Liver (tissue), 8 donors: ENCODE measurements at regions not wholly inside any gene's neighbourhood (a gene's known extent, or its start where the extent isn't known, plus 50 kb on each side); places are given as distances from the start of the nearest gene placed in this dataset.

Experiments
- DNase-seq: peaks from one replicate; pipeline ENCODE4 v3.0.0-alpha.2; 2017; ENCODE audit warnings: low spot score
- H3K27ac ChIP-seq, 2 donors: one replicate each; pipeline ENCODE4 v1.7.0; 2013; ENCODE audit warnings: inconsistent platforms in 2 of 2, low read length in 2 of 2, control low read depth in 1 of 2, low read depth in 1 of 2, mild to moderate bottlenecking in 1 of 2
- H3K27me3 ChIP-seq, 4 donors: one replicate each; pipeline versions ENCODE4 v1.6.1 to v1.7.0; 2013; ENCODE audit warnings: low read length in 3 of 4, inconsistent platforms in 1 of 4, mild to moderate bottlenecking in 1 of 4, moderate library complexity in 1 of 4; ENCODE audit not compliant: control insufficient read depth in 4 of 4, insufficient read depth in 4 of 4
- H3K36me3 ChIP-seq, 4 donors: one replicate each; pipeline versions ENCODE4 v1.6.1 to v1.7.0; 2013; ENCODE audit warnings: low read length in 3 of 4, mild to moderate bottlenecking in 3 of 4, low read depth in 1 of 4, moderate library complexity in 1 of 4; ENCODE audit not compliant: control insufficient read depth in 4 of 4, insufficient read depth in 3 of 4
- H3K4me1 ChIP-seq, 4 donors: one replicate each; pipeline versions ENCODE4 v1.6.1 to v1.7.0; 2013; ENCODE audit warnings: low read length in 3 of 4, mild to moderate bottlenecking in 3 of 4, moderate library complexity in 1 of 4; ENCODE audit not compliant: control insufficient read depth in 4 of 4, insufficient read depth in 4 of 4
- H3K4me3 ChIP-seq, 3 donors: one replicate each; pipeline versions ENCODE4 v1.6.1 to v1.7.0; 2013; ENCODE audit warnings: low read length in 3 of 3, control low read depth in 1 of 3, low read depth in 1 of 3, mild to moderate bottlenecking in 1 of 3
- H3K9ac ChIP-seq, 2 donors: one replicate each; pipeline ENCODE4 v1.7.0; 2013; ENCODE audit warnings: low read length in 2 of 2, mild to moderate bottlenecking in 2 of 2, moderate library complexity in 2 of 2, control low read depth in 1 of 2, low read depth in 1 of 2
- H3K9me3 ChIP-seq, 4 donors: one replicate each; pipeline versions ENCODE4 v1.6.1 to v1.7.0; 2013; ENCODE audit warnings: low read length in 3 of 4; ENCODE audit not compliant: control insufficient read depth in 4 of 4
- FOXA2 ChIP-seq: IDR thresholded peaks from 2 replicates; pipeline ENCODE4 v1.6.1; 2016; ENCODE audit warnings: antibody characterized with exemption
- GABPA ChIP-seq, 2 donors: IDR thresholded peaks in 1 of 2; conservative IDR thresholded peaks in 1 of 2; 2 replicates each; pipeline ENCODE4 v1.6.1; 2016; ENCODE audit warnings: antibody characterized with exemption in 2 of 2, mild to moderate bottlenecking in 1 of 2, moderate library complexity in 1 of 2
- HNF4A ChIP-seq, 2 donors: conservative IDR thresholded peaks; 2 replicates each; pipeline ENCODE4 v1.6.1; 2016; ENCODE audit warnings: antibody characterized with exemption in 2 of 2, mild to moderate bottlenecking in 2 of 2
- HNF4G ChIP-seq: IDR thresholded peaks from 2 replicates; pipeline ENCODE4 v1.6.1; 2016; ENCODE audit warnings: antibody characterized with exemption
- NR2F2 ChIP-seq: IDR thresholded peaks from 2 replicates; pipeline ENCODE4 v1.6.1; 2016; ENCODE audit warnings: antibody characterized with exemption
- RAD21 ChIP-seq, 2 donors: IDR thresholded peaks; 2 replicates each; pipeline ENCODE4 v1.6.1; 2016; ENCODE audit warnings: antibody characterized with exemption in 2 of 2, mild to moderate bottlenecking in 2 of 2
- TAF1 ChIP-seq: conservative IDR thresholded peaks from 2 replicates; pipeline ENCODE4 v1.6.1; 2016; ENCODE audit warnings: antibody characterized with exemption, mild to moderate bottlenecking
- WGBS: extraction: QIAGEN DNeasy Blood & Tissue Kit; methylation state at CpG from one replicate; pipeline ENCODE4 v1.1.7; 2013; 5-methylcytosine and 5-hydroxymethylcytosine counted together
- TF ChIP-seq, protein P1 (sequence below): fragments of 150-350 bp; IDR thresholded peaks from 2 replicates; pipeline ENCODE4 v1.5.1; 2017; ENCODE audit warnings: improper control_type of control experiment, low read depth, low read length; ENCODE audit not compliant: missing input control
- TF ChIP-seq, protein P2 (sequence below): IDR thresholded peaks from 2 replicates; pipeline ENCODE4 v1.6.1; 2016; ENCODE audit warnings: antibody characterized with exemption
- TF ChIP-seq, protein P3 (sequence below): IDR thresholded peaks from 2 replicates; pipeline ENCODE4 v1.6.1; 2016; ENCODE audit warnings: antibody characterized with exemption
- TF ChIP-seq, protein P4 (sequence below): IDR thresholded peaks from 2 replicates; pipeline ENCODE4 v1.6.1; 2016; ENCODE audit warnings: antibody characterized with exemption
- donor health status: healthy.
- donor health status: healthy.
- donor health status: healthy.
- donor health status: healthy.
- donor health status: healthy.

DNA sequence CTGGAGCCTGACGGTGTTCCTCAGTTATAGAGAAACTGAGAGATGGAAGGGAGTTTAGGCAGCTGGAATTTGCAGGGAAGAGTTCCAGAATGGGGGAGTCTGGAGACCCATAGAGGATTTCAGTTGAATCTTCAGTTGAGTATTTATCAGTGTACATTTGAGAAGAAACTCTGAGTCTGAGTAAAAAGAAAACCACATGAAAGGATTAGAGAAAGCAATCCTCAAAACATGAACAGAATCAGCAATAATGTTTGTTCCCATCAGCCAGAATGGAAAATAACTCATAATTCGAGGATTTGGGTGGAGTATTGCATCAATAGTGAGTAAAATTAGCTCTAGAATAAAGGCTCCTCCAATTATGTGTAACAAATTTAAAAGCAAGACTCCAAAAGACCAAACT lies 130.0 kb upstream of the AHR start:
- Histone ChIP-seq H3K4me3 (no peak overlapping the region), H3K4me1 (no peaks in the 10 kb centered on the region), H3K9ac (no peak overlapping the region), H3K9me3 (no peaks in the 10 kb centered on the region), H3K36me3 (no peaks in the 10 kb centered on the region), H3K27me3 (no peaks in the 10 kb centered on the region), H3K27ac (no peak overlapping the region)
- no peak for DNase-seq
- TF ChIP-seq HNF4G (no peak), TAF1 (no peak), FOXA2 (no peak), RAD21 (IDR thresholded peaks at IDR 0.05) (no peak), GABPA (IDR thresholded peaks at IDR 0.05 in 1 of 2, conservative IDR thresholded peaks at IDR 0.05 in 1 of 2) (no peak)
- TF ChIP-seq, protein P1, sequence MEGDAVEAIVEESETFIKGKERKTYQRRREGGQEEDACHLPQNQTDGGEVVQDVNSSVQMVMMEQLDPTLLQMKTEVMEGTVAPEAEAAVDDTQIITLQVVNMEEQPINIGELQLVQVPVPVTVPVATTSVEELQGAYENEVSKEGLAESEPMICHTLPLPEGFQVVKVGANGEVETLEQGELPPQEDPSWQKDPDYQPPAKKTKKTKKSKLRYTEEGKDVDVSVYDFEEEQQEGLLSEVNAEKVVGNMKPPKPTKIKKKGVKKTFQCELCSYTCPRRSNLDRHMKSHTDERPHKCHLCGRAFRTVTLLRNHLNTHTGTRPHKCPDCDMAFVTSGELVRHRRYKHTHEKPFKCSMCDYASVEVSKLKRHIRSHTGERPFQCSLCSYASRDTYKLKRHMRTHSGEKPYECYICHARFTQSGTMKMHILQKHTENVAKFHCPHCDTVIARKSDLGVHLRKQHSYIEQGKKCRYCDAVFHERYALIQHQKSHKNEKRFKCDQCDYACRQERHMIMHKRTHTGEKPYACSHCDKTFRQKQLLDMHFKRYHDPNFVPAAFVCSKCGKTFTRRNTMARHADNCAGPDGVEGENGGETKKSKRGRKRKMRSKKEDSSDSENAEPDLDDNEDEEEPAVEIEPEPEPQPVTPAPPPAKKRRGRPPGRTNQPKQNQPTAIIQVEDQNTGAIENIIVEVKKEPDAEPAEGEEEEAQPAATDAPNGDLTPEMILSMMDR, result no peak
- TF ChIP-seq, protein P2, sequence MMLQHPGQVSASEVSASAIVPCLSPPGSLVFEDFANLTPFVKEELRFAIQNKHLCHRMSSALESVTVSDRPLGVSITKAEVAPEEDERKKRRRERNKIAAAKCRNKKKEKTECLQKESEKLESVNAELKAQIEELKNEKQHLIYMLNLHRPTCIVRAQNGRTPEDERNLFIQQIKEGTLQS, result no peak
- TF ChIP-seq, protein P3, sequence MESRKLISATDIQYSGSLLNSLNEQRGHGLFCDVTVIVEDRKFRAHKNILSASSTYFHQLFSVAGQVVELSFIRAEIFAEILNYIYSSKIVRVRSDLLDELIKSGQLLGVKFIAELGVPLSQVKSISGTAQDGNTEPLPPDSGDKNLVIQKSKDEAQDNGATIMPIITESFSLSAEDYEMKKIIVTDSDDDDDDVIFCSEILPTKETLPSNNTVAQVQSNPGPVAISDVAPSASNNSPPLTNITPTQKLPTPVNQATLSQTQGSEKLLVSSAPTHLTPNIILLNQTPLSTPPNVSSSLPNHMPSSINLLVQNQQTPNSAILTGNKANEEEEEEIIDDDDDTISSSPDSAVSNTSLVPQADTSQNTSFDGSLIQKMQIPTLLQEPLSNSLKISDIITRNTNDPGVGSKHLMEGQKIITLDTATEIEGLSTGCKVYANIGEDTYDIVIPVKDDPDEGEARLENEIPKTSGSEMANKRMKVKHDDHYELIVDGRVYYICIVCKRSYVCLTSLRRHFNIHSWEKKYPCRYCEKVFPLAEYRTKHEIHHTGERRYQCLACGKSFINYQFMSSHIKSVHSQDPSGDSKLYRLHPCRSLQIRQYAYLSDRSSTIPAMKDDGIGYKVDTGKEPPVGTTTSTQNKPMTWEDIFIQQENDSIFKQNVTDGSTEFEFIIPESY, result no peak
- 90% methylated on average over 2 of the region's 2 CpGs for WGBS

DNA sequence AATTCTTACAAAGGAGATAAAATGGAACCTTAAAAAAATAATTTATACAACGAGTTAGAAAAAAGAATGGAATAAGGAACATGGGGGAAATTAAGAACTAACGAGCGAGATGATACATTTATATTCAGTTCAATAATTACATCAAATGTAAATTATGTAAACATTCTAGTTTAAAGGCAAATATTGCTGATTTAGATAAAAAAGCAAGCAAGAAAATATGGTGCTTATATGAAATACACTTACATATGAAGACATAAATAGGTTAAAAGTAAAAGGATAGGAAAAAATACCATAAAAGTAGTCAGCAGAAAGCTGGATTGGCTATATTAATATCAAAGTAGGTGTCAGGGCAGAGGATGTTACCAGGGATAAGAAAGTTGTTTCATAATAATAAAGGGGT lies 127.0 kb upstream of the AHR start:
- H3K36me3 ChIP-seq, result no peaks in the 10 kb centered on the region
- no peak overlapping the region for H3K4me3 ChIP-seq
- no peaks in the 10 kb centered on the region for H3K4me1 ChIP-seq
- H3K9ac ChIP-seq, result no peak overlapping the region
- DNase-seq, result no peak
- TF ChIP-seq, protein P4, sequence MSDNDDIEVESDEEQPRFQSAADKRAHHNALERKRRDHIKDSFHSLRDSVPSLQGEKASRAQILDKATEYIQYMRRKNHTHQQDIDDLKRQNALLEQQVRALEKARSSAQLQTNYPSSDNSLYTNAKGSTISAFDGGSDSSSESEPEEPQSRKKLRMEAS, result no peak
- TF ChIP-seq, protein P1, result no peak
- TF ChIP-seq HNF4A (conservative IDR thresholded peaks at IDR 0.05), result no peak
- no peak for TF ChIP-seq TAF1
- TF ChIP-seq, protein P3, result no peak
- no peak for TF ChIP-seq NR2F2
- TF ChIP-seq GABPA (IDR thresholded peaks at IDR 0.05 in 1 of 2, conservative IDR thresholded peaks at IDR 0.05 in 1 of 2), result no peak
- no peaks in the 10 kb centered on the region for H3K27me3 ChIP-seq
- H3K9me3 ChIP-seq, result peaks cover 0 to 1% (median 0%) of the 10 kb centered on the region in 4 donors
- H3K27ac ChIP-seq, result no peak overlapping the region
- WGBS, result 97% methylated on average over 3 of the region's 3 CpGs
